Cortex of kidney (tissue), 1 donor: ENCODE measurements at regions not wholly inside any gene's neighbourhood (a gene's known extent, or its start where the extent isn't known, plus 50 kb on each side); places are given as distances from the start of the nearest gene placed in this dataset.

Experiments
- DNase-seq: peaks from one replicate; lab custom pipeline; 2025; lab: John Stamatoyannopoulos, UW

DNA sequence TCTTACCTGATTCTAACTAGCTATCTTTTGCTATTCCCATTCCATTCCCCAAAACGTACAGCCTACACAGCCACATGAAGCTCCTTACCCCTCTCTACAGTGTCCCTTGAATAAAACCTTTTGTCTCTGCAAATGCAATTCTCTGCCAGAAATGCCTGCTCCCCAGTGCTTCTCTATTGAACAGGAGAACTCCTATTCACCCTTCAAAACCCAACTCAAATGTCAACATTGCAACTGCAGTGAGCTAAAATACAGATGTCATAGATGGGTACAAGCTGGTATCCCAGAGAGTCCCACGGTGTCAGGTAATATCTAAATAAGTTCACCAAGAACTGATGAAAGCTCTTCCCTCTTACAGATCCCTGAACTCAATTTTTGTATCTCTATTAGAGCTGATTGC, 421.7 kb downstream of the INSC start:
- no peak for DNase-seq

GRCh38 chr11:15539645-15540044, 424.9 kb downstream of the INSC start:
- DNase-seq: no peak

DNA sequence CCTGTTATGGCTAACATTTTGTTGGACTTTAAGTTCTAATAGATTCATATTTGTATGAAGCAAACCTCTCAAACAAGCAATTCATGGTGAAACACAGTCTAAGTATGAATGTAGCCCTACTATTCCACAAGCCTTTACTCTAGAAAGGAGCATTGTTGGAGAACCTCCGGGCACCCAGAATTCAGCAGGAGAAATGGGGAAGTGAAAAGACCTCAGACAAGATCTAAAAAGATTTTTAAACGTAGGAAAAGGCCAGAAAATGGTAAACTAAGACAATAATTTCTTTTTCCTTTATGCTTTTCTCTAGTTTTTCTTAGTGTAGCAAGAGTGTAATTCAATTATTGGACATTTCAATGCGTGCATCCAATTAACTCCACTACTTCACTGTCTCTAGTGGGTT, 426.4 kb downstream of the INSC start:
- no peak for DNase-seq

GRCh38 chr11:15544353-15544752, 429.6 kb downstream of the INSC start:
- no peak for DNase-seq

GRCh38 chr11:15547685-15548084, 433.0 kb downstream of the INSC start:
- DNase-seq: no peak

- no peak for DNase-seq
Observed at GRCh38 chr11:15551901-15552851, 437.5 kb downstream of the INSC start.

DNA sequence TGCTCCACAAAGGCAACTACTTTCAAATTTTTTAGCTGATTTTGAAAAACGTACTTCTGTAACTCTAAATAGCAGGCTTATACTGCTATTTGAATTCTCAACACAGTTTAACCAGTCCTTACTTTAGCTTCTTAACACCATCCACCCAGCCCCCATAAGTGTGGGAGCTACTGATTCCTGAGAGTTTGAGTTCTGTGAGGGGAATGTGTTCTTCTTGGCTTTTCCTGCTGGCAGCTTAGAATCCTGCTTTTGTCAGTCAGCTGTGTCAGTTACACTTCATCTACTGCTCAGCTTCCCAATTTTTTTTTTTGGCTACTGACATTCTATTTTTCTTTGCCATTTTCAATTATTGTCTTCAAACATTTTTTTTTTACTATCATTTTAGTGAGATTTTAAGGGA, 440.4 kb downstream of the INSC start:
- no peak for DNase-seq

- DNase-seq: no peak
Observed at GRCh38 chr11:15557457-15558230, 442.9 kb downstream of the INSC start.

DNA sequence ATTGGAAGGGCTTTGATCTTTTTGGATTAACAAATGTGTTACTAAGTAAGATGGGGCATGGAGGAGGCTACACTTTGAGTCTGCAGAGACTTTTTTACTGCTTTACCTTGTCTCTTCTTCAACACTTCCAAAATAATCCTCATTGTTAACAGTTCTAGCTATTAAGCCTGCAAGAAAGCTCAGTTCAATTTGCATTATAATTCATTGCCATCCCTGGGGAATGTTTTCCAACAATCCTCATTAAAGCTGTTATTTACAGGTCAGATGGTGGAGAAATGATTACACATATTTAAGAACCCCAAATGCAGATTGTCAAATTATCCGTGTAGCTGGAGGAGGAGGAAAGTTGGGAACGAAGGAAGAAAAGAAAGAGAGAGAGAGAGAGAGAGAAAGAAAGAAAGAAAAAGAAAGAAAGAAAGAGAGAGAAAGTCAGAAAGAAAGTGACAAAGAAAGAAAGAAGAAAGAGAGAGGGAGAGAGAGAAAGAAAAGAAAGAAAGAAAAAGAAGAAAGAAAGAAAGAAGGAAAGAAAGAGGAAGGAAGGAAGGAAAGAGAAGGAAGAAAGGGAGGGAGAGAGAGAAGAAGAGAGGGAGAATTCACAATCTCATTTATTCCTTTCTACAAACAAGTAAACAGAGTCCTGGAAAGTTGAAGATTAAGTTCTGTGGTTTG, 443.9 kb downstream of the INSC start:
- no peak for DNase-seq

DNA sequence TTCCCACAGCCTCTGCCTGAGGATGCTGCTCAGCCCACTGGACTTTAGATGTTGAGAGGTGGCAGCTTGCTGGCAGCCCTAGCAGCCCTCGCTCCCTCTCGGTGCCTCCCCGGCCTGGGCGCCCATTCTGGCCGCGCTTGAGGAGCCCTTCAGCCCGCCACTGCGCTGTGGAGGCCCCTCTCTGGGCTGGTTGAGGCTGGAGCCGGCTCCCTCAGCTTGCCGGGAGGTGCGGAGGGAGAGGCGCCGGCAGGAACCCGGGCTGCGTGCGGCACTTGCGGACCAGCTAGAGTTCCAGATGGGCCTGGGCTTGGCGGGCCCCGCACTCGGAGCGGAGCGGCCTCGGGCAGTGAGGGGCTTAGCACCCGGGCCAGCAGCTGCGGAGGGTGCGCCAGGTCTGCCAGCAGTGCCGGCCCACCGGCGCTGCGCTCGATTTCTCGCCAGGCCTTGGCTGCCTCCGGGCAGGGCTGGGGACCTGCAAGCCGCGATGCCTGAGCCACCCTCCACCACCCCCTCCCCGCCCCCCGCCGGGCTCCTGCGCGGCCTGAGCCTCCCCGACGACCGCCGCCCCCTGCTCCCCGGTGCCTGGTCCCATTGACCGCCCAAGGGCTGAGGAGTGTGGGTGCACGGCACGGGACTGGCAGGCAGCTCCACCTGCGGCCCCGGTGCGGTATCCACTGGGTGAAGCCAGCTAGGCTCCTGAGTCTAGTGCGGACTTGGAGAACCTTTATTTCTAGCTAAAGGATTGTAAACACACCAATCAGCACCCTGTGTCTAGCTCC, 446.2 kb downstream of the INSC start:
- no peak for DNase-seq

GRCh38 chr11:15562230-15562629, 447.5 kb downstream of the INSC start:
- DNase-seq: no peak

GRCh38 chr11:15563054-15563453, 448.3 kb downstream of the INSC start:
- no peak for DNase-seq

- no peak for DNase-seq
Observed at GRCh38 chr11:15565880-15566279, 451.2 kb downstream of the INSC start.

DNA sequence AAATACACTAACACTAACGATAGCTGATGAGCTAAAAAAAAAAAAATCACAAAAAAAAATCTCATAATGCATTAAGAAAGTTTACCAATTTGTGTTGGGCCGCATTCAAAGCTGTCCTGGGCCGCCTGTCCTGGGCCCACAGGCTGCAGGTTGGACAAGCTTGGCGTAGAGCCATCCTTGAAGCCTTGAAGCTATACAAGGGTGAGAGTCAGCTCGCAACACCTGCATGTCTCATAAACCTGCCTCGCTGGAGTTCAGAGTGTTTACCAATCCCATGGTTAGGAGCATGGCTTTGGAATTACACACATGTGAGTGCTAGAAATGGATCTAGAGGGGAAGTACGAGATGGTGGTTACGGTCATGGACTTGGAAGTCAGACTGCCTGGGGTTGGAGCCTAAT, 453.7 kb downstream of the INSC start:
- no peak for DNase-seq

- DNase-seq: no peak
Observed at GRCh38 chr11:15569305-15570025, 454.7 kb downstream of the INSC start.

GRCh38 chr11:15575409-15575808, 460.7 kb downstream of the INSC start:
- DNase-seq: no peak

GRCh38 chr11:15576769-15577168, 462.0 kb downstream of the INSC start:
- no peak for DNase-seq

GRCh38 chr11:15577519-15577918, 462.8 kb downstream of the INSC start:
- no peak for DNase-seq

GRCh38 chr11:15579287-15580001, 464.7 kb downstream of the INSC start:
- no peak for DNase-seq

- DNase-seq: no peak
Observed at GRCh38 chr11:15580056-15580774, 465.5 kb downstream of the INSC start.
